Heart right ventricle (tissue), 16 donors: ENCODE measurements at regions not wholly inside any gene's neighbourhood (a gene's known extent, or its start where the extent isn't known, plus 50 kb on each side); places are given as distances from the start of the nearest gene placed in this dataset.

ENCODE experiments used
- ATAC-seq, 8 donors: fragments of 200-7000 bp; cut with Tn5 transposase; one replicate each; pipeline ENCODE4 v1.9.1; 2020; ENCODE audit warnings: mild to moderate bottlenecking in 8 of 8, moderate library complexity in 8 of 8, moderate number of reproducible peaks in 1 of 8
- DNase-seq, 2 donors: peaks; one replicate each; pipeline ENCODE4 v3.0.0-alpha.2; 2020
- H3K27ac ChIP-seq, 10 donors: fragments of 200-600 bp; sonication (generic) in 2 of 10; one replicate each; pipeline versions ENCODE4 v1.5.0 to v1.8.0; 2020 to 2022; ENCODE audit warnings: mild to moderate bottlenecking in 3 of 10
- H3K27me3 ChIP-seq, 7 donors: fragments of 200-600 bp; one replicate each; pipeline ENCODE4 v1.8.0; 2021 to 2022; ENCODE audit warnings: mild to moderate bottlenecking in 2 of 7
- H3K36me3 ChIP-seq, 9 donors: fragments of 200-600 bp; sonication (generic) in 1 of 9; one replicate each; pipeline versions ENCODE4 v1.5.0 to v1.8.0; 2020 to 2022; ENCODE audit warnings: mild to moderate bottlenecking in 2 of 9
- H3K4me1 ChIP-seq, 9 donors: fragments of 200-600 bp; sonication (generic) in 1 of 9; one replicate each; pipeline versions ENCODE4 v1.5.0 to v1.8.0; 2020 to 2022; ENCODE audit warnings: mild to moderate bottlenecking in 4 of 9
- H3K4me3 ChIP-seq, 10 donors: fragments of 200-600 bp; sonication (generic) in 2 of 10; one replicate each; pipeline versions ENCODE4 v1.5.0 to v1.8.0; 2020 to 2022; ENCODE audit warnings: mild to moderate bottlenecking in 7 of 10, moderate library complexity in 2 of 10
- H3K9me3 ChIP-seq, 11 donors: fragments of 200-600 bp in 10 of 11; sonication (generic) in 2 of 11; one replicate each; pipeline versions ENCODE4 v1.5.0 to v1.8.0; 2013 to 2022; ENCODE audit warnings: mild to moderate bottlenecking in 2 of 11, control low read depth in 1 of 11, moderate library complexity in 1 of 11
- WGBS, 2 donors: extraction: QIAGEN DNeasy Blood & Tissue Kit; methylation state at CpG; one replicate each; pipeline ENCODE4 v1.1.7; 2013; ENCODE audit warnings: inconsistent platforms in 1 of 2; 5-methylcytosine and 5-hydroxymethylcytosine counted together
- intact Hi-C, 10 donors: fragments of 100-400 bp; cut with DNase I; formaldehyde crosslinking; loops; one replicate each; pipeline versions ENCODE4 v1.11.1 to v1.14.2; 2022
- TF ChIP-seq, protein P1 (sequence below), 9 donors: fragments of 200-600 bp; sonication (generic) in 2 of 9; IDR thresholded peaks; one replicate each; pipeline versions ENCODE4 v1.5.0 to v1.8.0; 2021 to 2022; ENCODE audit warnings: antibody characterized with exemption in 9 of 9, mild to moderate bottlenecking in 5 of 9, moderate library complexity in 1 of 9
- donor health status: Arrhythmogenic right ventricular cardiomyopathy.
- donor health status: ischemic (EF 13 %, LVEDD 7.1; RV severe dilation, severe dysfunction).
- donor health status: healthy with polysubstance abuse.
- donor health status: DM: no; HTN: yes; CAD: no.
- donor health status: DM: no; HTN: no; CAD: no.
- donor health status: ischemic (EF 25% LVEDD 6.9; RV normal size, moderate dysfunction).
- donor health status: ischemic (EF 25% LVEDD 5.7; RV mildly dilated, moderate dysfunction).
- donor health status: healthy.
- donor health status: DM: yes; HTN: yes; CAD: no.
- donor health status: Ischemic cardiomyopathy.
- donor health status: ischemic (EF 35%, LVEDD 5.7; RV mildly dilated, moderate dysfunction).
- donor health status: nonischemic (EF 11% LVEDD 7.7; RV severe dilation, severe dysfunction).
- donor health status: DM: yes; HTN: yes; CAD: no.
- donor health status: PGD.
- donor health status: ischemic (EF 29% LVEDD 5.4; RV normal size, mild dysfunction).
- donor health status: nonischemic (EF 23%, LVEDD 6.1; RV moderate dilation, normal function).

DNA sequence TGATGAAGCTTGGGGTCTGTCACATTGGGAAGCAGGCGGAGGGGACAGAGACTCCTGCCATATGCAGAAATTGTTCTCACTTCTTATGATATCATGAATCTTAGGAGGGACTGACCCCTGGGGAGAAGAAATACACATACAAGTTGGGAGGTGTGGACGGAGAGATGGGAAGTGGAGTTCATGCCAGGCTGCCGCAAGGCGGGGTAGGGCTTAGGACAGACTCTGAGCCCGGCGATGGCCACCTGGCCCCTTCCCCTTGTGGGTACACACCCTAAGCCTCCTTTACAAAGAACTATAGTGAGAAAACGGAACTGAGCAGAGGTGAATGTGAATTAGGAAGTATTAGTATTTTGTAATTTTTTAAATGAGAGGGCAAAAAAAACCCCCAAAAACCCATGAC, 177.0 kb upstream of the IRS2 start:
- no peak overlapping the region for H3K27ac ChIP-seq
- intact Hi-C loops, result loop anchor here in 1 of 10 donors (10.0 kb wide), 1 partner anchor 89 kb away; no protein-coding TSS in a partner anchor
- peaks cover 0 to 14% (median 0%) of the 10 kb centered on the region in 7 donors for H3K27me3 ChIP-seq
- DNase-seq (no peak), ATAC-seq (no peak)
- TF ChIP-seq, protein P1, sequence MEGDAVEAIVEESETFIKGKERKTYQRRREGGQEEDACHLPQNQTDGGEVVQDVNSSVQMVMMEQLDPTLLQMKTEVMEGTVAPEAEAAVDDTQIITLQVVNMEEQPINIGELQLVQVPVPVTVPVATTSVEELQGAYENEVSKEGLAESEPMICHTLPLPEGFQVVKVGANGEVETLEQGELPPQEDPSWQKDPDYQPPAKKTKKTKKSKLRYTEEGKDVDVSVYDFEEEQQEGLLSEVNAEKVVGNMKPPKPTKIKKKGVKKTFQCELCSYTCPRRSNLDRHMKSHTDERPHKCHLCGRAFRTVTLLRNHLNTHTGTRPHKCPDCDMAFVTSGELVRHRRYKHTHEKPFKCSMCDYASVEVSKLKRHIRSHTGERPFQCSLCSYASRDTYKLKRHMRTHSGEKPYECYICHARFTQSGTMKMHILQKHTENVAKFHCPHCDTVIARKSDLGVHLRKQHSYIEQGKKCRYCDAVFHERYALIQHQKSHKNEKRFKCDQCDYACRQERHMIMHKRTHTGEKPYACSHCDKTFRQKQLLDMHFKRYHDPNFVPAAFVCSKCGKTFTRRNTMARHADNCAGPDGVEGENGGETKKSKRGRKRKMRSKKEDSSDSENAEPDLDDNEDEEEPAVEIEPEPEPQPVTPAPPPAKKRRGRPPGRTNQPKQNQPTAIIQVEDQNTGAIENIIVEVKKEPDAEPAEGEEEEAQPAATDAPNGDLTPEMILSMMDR (IDR thresholded peaks at IDR 0.05), result no peak
- H3K4me1 ChIP-seq, result no peaks in the 10 kb centered on the region
- no peak overlapping the region for H3K4me3 ChIP-seq
- WGBS, 2 donors, result 91 to 94% methylated on average over 7 of the region's 7 CpGs
- H3K9me3 ChIP-seq, result peaks cover 0 to 9% (median 0%) of the 10 kb centered on the region in 11 donors
- H3K36me3 ChIP-seq, result no peaks in the 10 kb centered on the region

DNA sequence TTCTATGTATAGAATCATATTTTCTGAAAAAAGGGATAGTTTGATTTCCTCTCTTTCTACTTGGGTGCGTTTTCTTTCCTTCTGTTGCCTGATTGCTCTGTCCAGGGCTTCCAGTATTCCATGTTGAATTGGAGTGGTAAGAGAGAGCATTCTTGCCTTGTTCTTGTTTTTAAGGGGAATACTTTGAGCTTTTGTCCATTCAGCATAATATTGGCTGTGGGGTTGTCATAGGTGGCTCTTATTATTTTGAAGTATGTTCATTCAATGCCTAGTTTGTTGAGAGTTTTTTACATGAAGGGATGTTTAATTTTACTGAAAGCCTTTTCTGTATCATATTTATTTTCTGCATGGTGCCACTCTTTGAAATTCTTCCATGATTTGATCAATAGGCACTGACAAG, 173.5 kb upstream of the IRS2 start:
- H3K4me3 ChIP-seq, result no peak overlapping the region
- 77 to 93% methylated on average over 1 of the region's 1 CpG for WGBS, 2 donors
- intact Hi-C loops, result loop anchor here in 1 of 10 donors (10.0 kb wide), 1 partner anchor 85 kb away; no protein-coding TSS in a partner anchor
- DNase-seq (no peak), ATAC-seq (no peak)
- peaks cover 0 to 28% (median 0%) of the 10 kb centered on the region in 11 donors for H3K9me3 ChIP-seq
- no peaks in the 10 kb centered on the region for H3K4me1 ChIP-seq
- no peak overlapping the region for H3K27ac ChIP-seq
- peaks cover 0 to 14% (median 0%) of the 10 kb centered on the region in 7 donors for H3K27me3 ChIP-seq
- no peaks in the 10 kb centered on the region for H3K36me3 ChIP-seq
- TF ChIP-seq, protein P1 (IDR thresholded peaks at IDR 0.05), result no peak

DNA sequence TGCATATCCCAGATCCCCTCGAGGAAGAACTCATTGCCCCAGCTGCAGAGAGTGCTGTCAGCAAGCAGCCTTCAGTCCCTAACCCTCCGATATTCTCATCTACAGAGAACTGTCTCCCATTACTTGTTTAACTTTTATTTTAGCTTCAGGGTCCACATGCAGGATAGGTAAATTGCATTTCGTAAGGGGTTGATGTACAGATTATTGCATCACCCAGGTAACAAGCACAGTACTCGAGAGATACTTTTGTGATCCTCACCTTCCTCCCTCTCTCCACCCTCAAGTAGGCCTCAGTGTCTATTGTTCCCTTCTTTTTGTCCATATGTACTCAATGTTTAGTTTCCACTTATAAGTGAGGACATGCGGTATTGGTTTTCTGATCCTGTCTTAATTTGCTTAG, 171.5 kb upstream of the IRS2 start:
- Histone ChIP-seq H3K9me3 (peaks cover 0 to 28% (median 0%) of the 10 kb centered on the region in 11 donors), H3K36me3 (no peaks in the 10 kb centered on the region), H3K27ac (no peak overlapping the region), H3K4me1 (no peaks in the 10 kb centered on the region), H3K27me3 (peaks cover 0 to 14% (median 0%) of the 10 kb centered on the region in 7 donors), H3K4me3 (no peak overlapping the region)
- no peak for ATAC-seq
- TF ChIP-seq, protein P1 (IDR thresholded peaks at IDR 0.05), result no peak
- intact Hi-C loops, result no loop called here
- WGBS, 2 donors, result 85 to 88% methylated on average over 5 of the region's 5 CpGs
- no peak for DNase-seq

DNA sequence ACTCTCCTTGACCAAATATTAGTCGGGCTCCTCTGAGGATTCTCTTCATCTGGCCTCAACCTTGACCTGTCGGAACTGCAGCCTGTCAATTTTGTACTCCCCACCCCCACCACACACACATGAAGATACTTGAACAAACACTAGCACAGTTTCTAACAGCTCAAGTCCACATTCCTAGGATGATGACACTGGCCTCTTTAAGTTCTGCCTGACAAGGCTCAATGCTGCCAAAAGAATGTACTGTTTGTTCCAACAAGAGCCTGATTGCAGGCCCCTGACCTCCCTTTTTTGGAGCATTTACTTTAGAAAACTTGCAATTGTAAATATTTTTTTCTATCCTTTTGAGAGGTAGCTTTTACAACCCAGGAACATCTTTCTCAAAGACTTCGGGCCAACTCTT, 169.2 kb upstream of the IRS2 start:
- peak in 2 of 8 donors; percentile 39 to 50 for ATAC-seq
- WGBS, 2 donors, result 62 to 84% methylated on average over 3 of the region's 3 CpGs

More for the DNA sequence above, 169.2 kb upstream of the IRS2 start:
- H3K27ac ChIP-seq, result no peak overlapping the region
- DNase-seq, result no peak
- TF ChIP-seq, protein P1 (IDR thresholded peaks at IDR 0.05), result no peak
- H3K9me3 ChIP-seq, result peaks cover 0 to 32% (median 0%) of the 10 kb centered on the region in 11 donors
- H3K4me3 ChIP-seq, result no peak overlapping the region
- H3K4me1 ChIP-seq, result no peaks in the 10 kb centered on the region
- intact Hi-C loops, result no loop called here
- H3K36me3 ChIP-seq, result no peaks in the 10 kb centered on the region
- H3K27me3 ChIP-seq, result peaks cover 0 to under 1% (median 0%) of the 10 kb centered on the region in 7 donors
